Mesenchymal stem cell (in vitro differentiated cells and primary cell): ENCODE measurements at regions not wholly inside any gene's neighbourhood (a gene's known extent, or its start where the extent isn't known, plus 50 kb on each side); places are given as distances from the start of the nearest gene placed in this dataset.

Source experiments
- DNase-seq: peaks from one replicate; pipeline ENCODE4 v3.0.0-alpha.2; 2013
- H2AFZ ChIP-seq: one replicate; pipeline ENCODE4 v1.6.1; 2013; ENCODE audit warnings: low read depth, mild to moderate bottlenecking, control low read depth, inconsistent platforms, low read length, moderate library complexity
- H2AK5ac ChIP-seq: 2 replicates; pipeline ENCODE4 v1.6.1; 2013; ENCODE audit warnings: low read length, moderate library complexity, mild to moderate bottlenecking, inconsistent platforms; ENCODE audit not compliant: severe bottlenecking
- H2BK120ac ChIP-seq: one replicate; pipeline ENCODE4 v1.6.1; 2013; ENCODE audit warnings: low read depth, mild to moderate bottlenecking, inconsistent platforms, low read length, moderate library complexity
- H2BK12ac ChIP-seq, 2 experiments: one replicate each; pipeline ENCODE4 v1.6.1; 2013; ENCODE audit warnings: inconsistent platforms in 2 of 2, low read length in 2 of 2, mild to moderate bottlenecking in 2 of 2, moderate library complexity in 2 of 2, control low read depth in 1 of 2
- H2BK15ac ChIP-seq: one replicate; pipeline ENCODE4 v1.6.1; 2013; ENCODE audit warnings: mild to moderate bottlenecking, low read depth, inconsistent platforms; ENCODE audit not compliant: poor library complexity, severe bottlenecking
- H2BK5ac ChIP-seq: 2 replicates; pipeline ENCODE4 v1.6.1; 2013; ENCODE audit warnings: low read depth, mild to moderate bottlenecking, low read length, control low read depth, inconsistent platforms; ENCODE audit not compliant: poor library complexity, severe bottlenecking
- H3K14ac ChIP-seq, 2 experiments: one replicate each; pipeline ENCODE4 v1.6.1; 2013; ENCODE audit warnings: inconsistent platforms in 2 of 2, low read length in 2 of 2, control low read depth in 1 of 2, mild to moderate bottlenecking in 1 of 2, moderate library complexity in 1 of 2
- H3K18ac ChIP-seq, 2 experiments: one replicate each; pipeline ENCODE4 v1.6.1; 2013; ENCODE audit warnings: inconsistent platforms in 2 of 2, low read length in 2 of 2, control low read depth in 1 of 2, low read depth in 1 of 2, mild to moderate bottlenecking in 1 of 2
- H3K23ac ChIP-seq, 2 experiments: one replicate each; pipeline ENCODE4 v1.6.1; 2013; ENCODE audit warnings: inconsistent platforms in 2 of 2, low read length in 2 of 2, mild to moderate bottlenecking in 2 of 2, moderate library complexity in 2 of 2, control low read depth in 1 of 2
- H3K27ac ChIP-seq: 2 replicates; pipeline ENCODE4 v1.5.1; 2013; ENCODE audit warnings: mild to moderate bottlenecking, moderate library complexity, low read length, control low read depth, inconsistent platforms; ENCODE audit not compliant: poor library complexity, severe bottlenecking
- H3K27me3 ChIP-seq, 2 experiments: 2 replicates each; pipeline versions ENCODE4 v1.6.1 to v1.7.0; 2013; ENCODE audit warnings: low read length in 2 of 2, mild to moderate bottlenecking in 2 of 2, moderate library complexity in 2 of 2, control low read depth in 1 of 2, inconsistent platforms in 1 of 2; ENCODE audit not compliant: control insufficient read depth in 1 of 2, insufficient read depth in 1 of 2
- H3K36me3 ChIP-seq, 2 experiments: 2 replicates each; pipeline versions ENCODE4 v1.6.1 to v1.7.0; 2013; ENCODE audit warnings: low read length in 2 of 2, control low read depth in 1 of 2, inconsistent platforms in 1 of 2, low read depth in 1 of 2, mild to moderate bottlenecking in 1 of 2; ENCODE audit not compliant: insufficient read depth in 2 of 2, control insufficient read depth in 1 of 2
- H3K4ac ChIP-seq, 2 experiments: one replicate each; pipeline ENCODE4 v1.6.1; 2013; ENCODE audit warnings: inconsistent platforms in 2 of 2, low read length in 2 of 2, mild to moderate bottlenecking in 2 of 2, moderate library complexity in 2 of 2, control low read depth in 1 of 2, low read depth in 1 of 2
- H3K4me1 ChIP-seq: 2 replicates; pipeline ENCODE4 v1.6.1; 2013; ENCODE audit warnings: low read depth, low read length, control low read depth; ENCODE audit not compliant: control insufficient read depth, insufficient read depth
- H3K4me2 ChIP-seq: 2 replicates; pipeline ENCODE4 v1.6.1; 2013; ENCODE audit warnings: low read length, mild to moderate bottlenecking, inconsistent platforms; ENCODE audit not compliant: poor library complexity, severe bottlenecking
- H3K4me3 ChIP-seq, 2 experiments: 2 replicates each; pipeline versions ENCODE4 v1.5.1 to v1.7.0; 2013; ENCODE audit warnings: low read length in 2 of 2, mild to moderate bottlenecking in 2 of 2, control low read depth in 1 of 2, low read depth in 1 of 2; ENCODE audit not compliant: insufficient read depth in 1 of 2
- H3K79me1 ChIP-seq: replicated peaks from 2 replicates; pipeline ENCODE4 v1.6.1; 2013; ENCODE audit warnings: mild to moderate bottlenecking, control low read depth, low read length, inconsistent platforms; ENCODE audit not compliant: poor library complexity, severe bottlenecking
- H3K9ac ChIP-seq: 2 replicates; pipeline ENCODE4 v1.7.0; 2013; ENCODE audit warnings: mild to moderate bottlenecking, low read length, moderate library complexity
- H3K9me3 ChIP-seq: 2 replicates; pipeline ENCODE4 v1.7.0; 2013; ENCODE audit warnings: mild to moderate bottlenecking, low read length; ENCODE audit not compliant: control insufficient read depth
- H4K8ac ChIP-seq: one replicate; pipeline ENCODE4 v1.6.1; 2013; ENCODE audit warnings: inconsistent platforms, mild to moderate bottlenecking, low read length, moderate library complexity
- H4K91ac ChIP-seq: one replicate; pipeline ENCODE4 v1.6.1; 2013; ENCODE audit warnings: mild to moderate bottlenecking, low read length, inconsistent platforms
- WGBS: methylation state at CpG from one replicate; pipeline ENCODE4 v1.1.7; 2013; ENCODE audit warnings: mixed read lengths; 5-methylcytosine and 5-hydroxymethylcytosine counted together

GRCh38 chr4:14729282-14730000 lies 272.8 kb upstream of the CPEB2 start:
- no peak overlapping the region for H3K9ac ChIP-seq
- H3K27ac ChIP-seq: no peak overlapping the region
- DNase-seq: no peak
- no peak overlapping the region for H2AK5ac ChIP-seq
- H2BK12ac ChIP-seq: no peak overlapping the region
- no peak overlapping the region for H2BK5ac ChIP-seq
- no peak overlapping the region for H4K8ac ChIP-seq
- H2BK120ac ChIP-seq: no peak overlapping the region
- H4K91ac ChIP-seq: no peak overlapping the region
- no peaks in the 10 kb centered on the region for H3K9me3 ChIP-seq
- no peaks in the 10 kb centered on the region for H3K79me1 ChIP-seq
- no peak overlapping the region for H2AFZ ChIP-seq
- no peaks in the 10 kb centered on the region for H3K27me3 ChIP-seq
- H3K23ac ChIP-seq: no peak overlapping the region
- H3K4me3 ChIP-seq: no peak overlapping the region
- no peak overlapping the region for H3K4me2 ChIP-seq
- H2BK15ac ChIP-seq: no peak overlapping the region
- H3K4me1 ChIP-seq: peaks cover 2% of the 10 kb centered on the region
- H3K14ac ChIP-seq: no peak overlapping the region
- no peak overlapping the region for H3K18ac ChIP-seq
- no peak overlapping the region for H3K4ac ChIP-seq
- H3K36me3 ChIP-seq: no peaks in the 10 kb centered on the region

GRCh38 chr4:14742054-14742453 lies 260.2 kb upstream of the CPEB2 start:
- no peak overlapping the region for H3K4me3 ChIP-seq
- H4K8ac ChIP-seq: no peak overlapping the region
- WGBS: 80% methylated on average over 1 of the region's 1 CpG
- no peaks in the 10 kb centered on the region for H3K27me3 ChIP-seq
- no peak overlapping the region for H3K4ac ChIP-seq
- H3K14ac ChIP-seq: no peak overlapping the region
- H3K9me3 ChIP-seq: no peaks in the 10 kb centered on the region
- no peak overlapping the region for H2BK15ac ChIP-seq
- no peak overlapping the region for H2AFZ ChIP-seq
- no peak overlapping the region for H3K9ac ChIP-seq
- no peak overlapping the region for H3K4me2 ChIP-seq
- H3K23ac ChIP-seq: no peak overlapping the region
- no peak overlapping the region for H4K91ac ChIP-seq
- H2AK5ac ChIP-seq: no peak overlapping the region
- no peak for DNase-seq
- no peaks in the 10 kb centered on the region for H3K79me1 ChIP-seq
- no peaks in the 10 kb centered on the region for H3K36me3 ChIP-seq
- H2BK5ac ChIP-seq: no peak overlapping the region
- H3K4me1 ChIP-seq: peaks cover 2% of the 10 kb centered on the region
- no peak overlapping the region for H2BK12ac ChIP-seq
- no peak overlapping the region for H3K18ac ChIP-seq
- no peak overlapping the region for H3K27ac ChIP-seq
- H2BK120ac ChIP-seq: no peak overlapping the region

GRCh38 chr4:14743172-14743571 lies 259.1 kb upstream of the CPEB2 start:
- Histone ChIP-seq H2BK15ac (no peak overlapping the region), H3K23ac (no peak overlapping the region), H3K4ac (no peak overlapping the region), H4K8ac (no peak overlapping the region), H3K4me2 (no peak overlapping the region), H3K79me1 (no peaks in the 10 kb centered on the region), H3K4me1 (peaks cover 2% of the 10 kb centered on the region), H3K36me3 (no peaks in the 10 kb centered on the region), H2AK5ac (no peak overlapping the region), H3K27ac (no peak overlapping the region), H2BK120ac (no peak overlapping the region), H3K9ac (no peak overlapping the region), H3K27me3 (no peaks in the 10 kb centered on the region), H3K18ac (no peak overlapping the region), H4K91ac (no peak overlapping the region), H3K4me3 (no peak overlapping the region), H2BK12ac (no peak overlapping the region), H2AFZ (no peak overlapping the region), H3K14ac (no peak overlapping the region), H3K9me3 (no peaks in the 10 kb centered on the region), H2BK5ac (no peak overlapping the region)
- WGBS: 82% methylated on average over 5 of the region's 5 CpGs
- DNase-seq: no peak

- no peaks in the 10 kb centered on the region for H3K27me3 ChIP-seq
- H2BK12ac ChIP-seq: no peak overlapping the region
- H3K4me3 ChIP-seq: no peak overlapping the region
- H3K79me1 ChIP-seq: no peaks in the 10 kb centered on the region
- H2BK120ac ChIP-seq: no peak overlapping the region
- H3K9me3 ChIP-seq: no peaks in the 10 kb centered on the region
- no peak for DNase-seq
- no peak overlapping the region for H3K27ac ChIP-seq
- no peak overlapping the region for H4K91ac ChIP-seq
- H3K23ac ChIP-seq: no peak overlapping the region
- no peak overlapping the region for H3K18ac ChIP-seq
- H2AFZ ChIP-seq: no peak overlapping the region
- H4K8ac ChIP-seq: no peak overlapping the region
- no peak overlapping the region for H3K4ac ChIP-seq
- H2AK5ac ChIP-seq: no peak overlapping the region
- WGBS: 81% methylated on average over 5 of the region's 5 CpGs
- no peak overlapping the region for H3K14ac ChIP-seq
- H3K4me2 ChIP-seq: no peak overlapping the region
- H3K36me3 ChIP-seq: no peaks in the 10 kb centered on the region
- H3K9ac ChIP-seq: no peak overlapping the region
- H3K4me1 ChIP-seq: peaks cover 2% of the 10 kb centered on the region
- H2BK5ac ChIP-seq: no peak overlapping the region
- H2BK15ac ChIP-seq: no peak overlapping the region
Measured at GRCh38 chr4:14743601-14744000, 258.7 kb upstream of the CPEB2 start.
